ENCODE measurements at regions not wholly inside any gene's neighbourhood (a gene's known extent, or its start where the extent isn't known, plus 50 kb on each side); places are given as distances from the start of the nearest gene placed in this dataset.

GRCh38 chr7:18313965-18314364, 181.6 kb upstream of the HDAC9 start:
- TF ChIP-seq CTCF (IDR thresholded peaks at IDR 0.05; ENCODE audit: low read depth, low read length): no peak
- no peak for TF ChIP-seq EZH2phosphoT487 (IDR thresholded peaks at IDR 0.05; ENCODE audit: low read depth)
